Hepatocyte (in vitro differentiated cells): ENCODE measurements at regions not wholly inside any gene's neighbourhood (a gene's known extent, or its start where the extent isn't known, plus 50 kb on each side); places are given as distances from the start of the nearest gene placed in this dataset.

Experiments
- EZH2 ChIP-seq: fragments of 200-600 bp; sonication (generic); IDR thresholded peaks from 2 replicates; pipeline ENCODE4 v1.6.1; 2016; ENCODE audit warnings: antibody characterized with exemption, mild to moderate bottlenecking, borderline replicate concordance
- EZH2phosphoT487 ChIP-seq: fragments of 200-600 bp; sonication (generic); IDR thresholded peaks from one replicate; pipeline ENCODE4 v1.6.1; 2018; ENCODE audit warnings: antibody characterized with exemption, mild to moderate bottlenecking, low read depth, moderate library complexity; ENCODE audit not compliant: unreplicated experiment, severe bottlenecking
- TF ChIP-seq, protein P1 (sequence below): fragments of 200-600 bp; sonication (generic); IDR thresholded peaks from 2 replicates; pipeline ENCODE4 v1.5.1; 2016; ENCODE audit warnings: antibody characterized with exemption, mild to moderate bottlenecking; ENCODE audit not compliant: poor library complexity

DNA sequence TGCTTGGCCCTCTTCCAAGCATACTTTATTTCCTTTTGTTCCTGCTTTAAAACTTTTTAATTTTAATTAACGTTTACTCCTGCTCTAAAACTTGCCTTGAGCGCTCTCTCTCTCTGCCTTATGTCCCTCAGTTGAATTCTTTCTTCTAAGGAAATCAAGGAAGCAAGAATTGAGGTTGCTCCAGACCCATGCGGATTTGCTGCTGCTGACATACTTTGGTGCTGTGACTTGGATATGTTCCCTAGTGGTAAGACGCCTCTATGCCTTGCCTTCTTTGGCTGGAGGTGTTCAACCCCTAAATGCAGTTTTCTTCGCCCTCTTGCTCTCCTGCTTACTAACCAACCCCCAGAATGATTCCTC lies 148.1 kb downstream of the ADSS2 start:
- TF ChIP-seq EZH2phosphoT487 (no peak), EZH2 (no peak)
- TF ChIP-seq, protein P1, sequence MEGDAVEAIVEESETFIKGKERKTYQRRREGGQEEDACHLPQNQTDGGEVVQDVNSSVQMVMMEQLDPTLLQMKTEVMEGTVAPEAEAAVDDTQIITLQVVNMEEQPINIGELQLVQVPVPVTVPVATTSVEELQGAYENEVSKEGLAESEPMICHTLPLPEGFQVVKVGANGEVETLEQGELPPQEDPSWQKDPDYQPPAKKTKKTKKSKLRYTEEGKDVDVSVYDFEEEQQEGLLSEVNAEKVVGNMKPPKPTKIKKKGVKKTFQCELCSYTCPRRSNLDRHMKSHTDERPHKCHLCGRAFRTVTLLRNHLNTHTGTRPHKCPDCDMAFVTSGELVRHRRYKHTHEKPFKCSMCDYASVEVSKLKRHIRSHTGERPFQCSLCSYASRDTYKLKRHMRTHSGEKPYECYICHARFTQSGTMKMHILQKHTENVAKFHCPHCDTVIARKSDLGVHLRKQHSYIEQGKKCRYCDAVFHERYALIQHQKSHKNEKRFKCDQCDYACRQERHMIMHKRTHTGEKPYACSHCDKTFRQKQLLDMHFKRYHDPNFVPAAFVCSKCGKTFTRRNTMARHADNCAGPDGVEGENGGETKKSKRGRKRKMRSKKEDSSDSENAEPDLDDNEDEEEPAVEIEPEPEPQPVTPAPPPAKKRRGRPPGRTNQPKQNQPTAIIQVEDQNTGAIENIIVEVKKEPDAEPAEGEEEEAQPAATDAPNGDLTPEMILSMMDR, result no peak
